ENCODE measurements at regions not wholly inside any gene's neighbourhood (a gene's known extent, or its start where the extent isn't known, plus 50 kb on each side); places are given as distances from the start of the nearest gene placed in this dataset.

DNA sequence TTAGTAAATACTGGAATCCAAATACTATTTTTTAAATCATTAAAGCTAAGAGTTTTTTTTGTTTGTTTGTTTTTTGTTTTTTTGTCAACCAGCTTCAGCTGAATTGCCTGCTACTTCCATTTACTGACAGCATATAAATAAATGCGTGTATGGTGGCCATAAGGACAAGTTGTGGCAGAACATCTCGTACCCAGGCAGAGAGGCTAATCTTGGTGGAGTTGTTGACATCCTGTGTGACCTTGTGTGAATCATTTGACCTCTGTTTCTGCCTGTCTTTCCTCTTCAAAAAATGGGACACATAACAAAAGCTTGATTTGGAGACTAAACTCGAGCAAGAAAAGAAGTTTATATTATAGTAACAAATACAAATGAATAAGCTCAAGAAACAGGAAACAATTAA lies 734.2 kb downstream of the MCTP2 start:
- TF ChIP-seq, protein P1, sequence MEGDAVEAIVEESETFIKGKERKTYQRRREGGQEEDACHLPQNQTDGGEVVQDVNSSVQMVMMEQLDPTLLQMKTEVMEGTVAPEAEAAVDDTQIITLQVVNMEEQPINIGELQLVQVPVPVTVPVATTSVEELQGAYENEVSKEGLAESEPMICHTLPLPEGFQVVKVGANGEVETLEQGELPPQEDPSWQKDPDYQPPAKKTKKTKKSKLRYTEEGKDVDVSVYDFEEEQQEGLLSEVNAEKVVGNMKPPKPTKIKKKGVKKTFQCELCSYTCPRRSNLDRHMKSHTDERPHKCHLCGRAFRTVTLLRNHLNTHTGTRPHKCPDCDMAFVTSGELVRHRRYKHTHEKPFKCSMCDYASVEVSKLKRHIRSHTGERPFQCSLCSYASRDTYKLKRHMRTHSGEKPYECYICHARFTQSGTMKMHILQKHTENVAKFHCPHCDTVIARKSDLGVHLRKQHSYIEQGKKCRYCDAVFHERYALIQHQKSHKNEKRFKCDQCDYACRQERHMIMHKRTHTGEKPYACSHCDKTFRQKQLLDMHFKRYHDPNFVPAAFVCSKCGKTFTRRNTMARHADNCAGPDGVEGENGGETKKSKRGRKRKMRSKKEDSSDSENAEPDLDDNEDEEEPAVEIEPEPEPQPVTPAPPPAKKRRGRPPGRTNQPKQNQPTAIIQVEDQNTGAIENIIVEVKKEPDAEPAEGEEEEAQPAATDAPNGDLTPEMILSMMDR (IDR thresholded peaks at IDR 0.05): no peak
- no peak for TF ChIP-seq ZFX (IDR thresholded peaks at IDR 0.05; ENCODE audit: borderline replicate concordance)

All from 22Rv1 (cell line).